Common myeloid progenitor, CD34-positive (primary cell): ENCODE measurements at regions not wholly inside any gene's neighbourhood (a gene's known extent, or its start where the extent isn't known, plus 50 kb on each side); places are given as distances from the start of the nearest gene placed in this dataset.

Experiments
- CTCF ChIA-PET: fragments of 350-600 bp; sonication (Branson Sonifier 250); formaldehyde crosslinking; loops from one replicate; lab custom pipeline; 2021; ENCODE audit warnings: antibody characterized with exemption; lab: Charles Lee
- POLR2A ChIA-PET: fragments of 350-600 bp; sonication (Branson Sonifier 250); formaldehyde crosslinking; loops from one replicate; lab custom pipeline; 2021; ENCODE audit warnings: antibody characterized with exemption; lab: Charles Lee
- DNase-seq, 3 donors: peaks; one replicate each; pipeline versions ENCODE4 v3.0.0 to v3.0.0-alpha.2; 2013
- H3K27ac ChIP-seq, 2 experiments: 1 replicate in 1 of 2; 2 replicates in 1 of 2; pipeline ENCODE4 v1.7.0; 2013; ENCODE audit warnings: inconsistent platforms in 2 of 2, low read length in 2 of 2, mild to moderate bottlenecking in 2 of 2, low read depth in 1 of 2, moderate library complexity in 1 of 2; ENCODE audit not compliant: severe bottlenecking in 2 of 2, insufficient read depth in 1 of 2, poor library complexity in 1 of 2
- H3K27me3 ChIP-seq, 5 experiments: replicated peaks in 2 of 5; 1 replicate in 3 of 5; 2 replicates in 2 of 5; pipeline versions ENCODE4 v1.6.1 to v1.7.0; 2013; ENCODE audit warnings: low read length in 4 of 5, mild to moderate bottlenecking in 2 of 5, moderate library complexity in 2 of 5, inconsistent platforms in 1 of 5; ENCODE audit not compliant: insufficient read depth in 5 of 5, control insufficient read depth in 4 of 5
- H3K36me3 ChIP-seq, 4 experiments: 1 replicate in 2 of 4; 2 replicates in 2 of 4; pipeline versions ENCODE4 v1.6.1 to v1.7.0; 2013; ENCODE audit warnings: low read length in 3 of 4, control low read depth in 1 of 4, mild to moderate bottlenecking in 1 of 4; ENCODE audit not compliant: control insufficient read depth in 4 of 4, insufficient read depth in 4 of 4
- H3K4me1 ChIP-seq, 4 experiments: 1 replicate in 3 of 4; 2 replicates in 1 of 4; pipeline versions ENCODE4 v1.6.1 to v1.7.1; 2013; ENCODE audit warnings: low read length in 3 of 4, mild to moderate bottlenecking in 3 of 4, control low read depth in 1 of 4, inconsistent platforms in 1 of 4, moderate library complexity in 1 of 4; ENCODE audit not compliant: control insufficient read depth in 4 of 4, insufficient read depth in 4 of 4; ENCODE audit errors: control extremely low read depth in 1 of 4
- H3K4me3 ChIP-seq, 7 experiments: 1 replicate in 4 of 7; 2 replicates in 3 of 7; pipeline versions ENCODE4 v1.5.1 to v1.7.0; 2013; ENCODE audit warnings: mild to moderate bottlenecking in 7 of 7, low read length in 6 of 7, moderate library complexity in 6 of 7, inconsistent platforms in 2 of 7, low read depth in 2 of 7, control low read depth in 1 of 7; ENCODE audit not compliant: insufficient read depth in 4 of 7, control insufficient read depth in 1 of 7; ENCODE audit errors: extremely low read depth in 1 of 7
- H3K9me3 ChIP-seq, 5 experiments: 1 replicate in 4 of 5; 2 replicates in 1 of 5; pipeline versions ENCODE4 v1.6.1 to v1.7.1; 2013; ENCODE audit warnings: low read length in 4 of 5, mild to moderate bottlenecking in 2 of 5, inconsistent platforms in 1 of 5, low read depth in 1 of 5, moderate library complexity in 1 of 5; ENCODE audit not compliant: control insufficient read depth in 4 of 5, insufficient read depth in 2 of 5; ENCODE audit errors: control extremely low read depth in 1 of 5
- WGBS: methylation state at CpG from one replicate; pipeline ENCODE4 v1.1.5; 2013; ENCODE audit not compliant: insufficient coverage; 5-methylcytosine and 5-hydroxymethylcytosine counted together

DNA sequence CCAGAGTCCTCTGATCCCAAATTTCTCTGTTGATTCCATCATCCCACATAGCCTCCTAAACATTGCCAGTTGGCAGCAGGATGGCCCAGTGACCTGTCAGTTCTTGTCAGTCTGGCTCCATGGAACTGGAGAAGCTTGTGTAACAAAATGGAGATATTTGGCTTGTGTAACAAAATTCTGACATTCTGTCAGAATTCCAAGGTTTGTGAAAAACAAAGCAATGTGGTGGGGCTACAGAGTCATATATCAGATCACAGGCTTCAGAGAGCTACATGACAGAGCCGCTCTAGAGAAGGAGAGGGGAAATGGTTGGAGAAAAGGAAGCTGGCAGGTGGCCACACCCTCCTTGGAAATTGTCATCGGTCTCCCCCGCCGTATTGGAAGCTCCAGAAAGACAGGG lies 75.4 kb upstream of the MAN2A1 start:
- no peak for DNase-seq
- no peak overlapping the region for H3K27ac ChIP-seq
- H3K9me3 ChIP-seq = no peaks in the 10 kb centered on the region
- H3K36me3 ChIP-seq = no peaks in the 10 kb centered on the region
- no CpG with 5 or more reads among the region's 4 CpGs for WGBS
- H3K27me3 ChIP-seq = no peaks in the 10 kb centered on the region
- H3K4me3 ChIP-seq = no peak overlapping the region
- CTCF ChIA-PET = no interaction called here
- H3K4me1 ChIP-seq = no peaks in the 10 kb centered on the region
- POLR2A ChIA-PET = no interaction called here

DNA sequence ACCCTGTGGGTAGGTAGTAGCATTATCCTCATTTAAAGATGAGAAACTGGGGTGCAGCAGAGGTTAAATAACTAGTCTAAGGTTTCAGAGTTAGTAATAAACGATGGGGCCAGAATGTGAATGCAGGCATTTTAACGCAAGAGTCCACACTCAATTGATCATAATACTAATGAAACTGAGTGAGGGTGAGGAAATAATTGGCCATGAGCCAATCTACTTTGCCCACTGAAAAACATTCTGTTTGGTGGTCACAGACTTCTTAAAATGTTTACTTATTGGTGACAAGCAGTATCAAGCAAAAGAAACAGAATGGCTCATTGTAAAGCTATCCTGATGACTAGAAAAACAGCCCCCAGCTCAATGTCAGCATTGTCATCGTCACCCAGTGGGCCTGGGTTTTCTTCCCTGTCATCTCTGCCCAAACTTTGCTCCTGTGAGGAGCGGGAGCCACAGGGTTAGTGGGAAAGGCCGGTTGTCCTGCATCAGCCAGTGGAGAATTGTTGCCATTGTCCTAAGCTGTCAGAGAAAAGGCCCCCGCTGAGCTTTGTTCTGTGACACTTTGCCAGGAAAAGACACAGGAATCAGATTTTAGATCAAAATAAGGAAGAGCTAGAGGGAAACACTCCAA lies 77.3 kb upstream of the MAN2A1 start:
- Histone ChIP-seq H3K4me1 (no peaks in the 10 kb centered on the region), H3K27ac (no peak overlapping the region), H3K4me3 (no peak overlapping the region), H3K27me3 (no peaks in the 10 kb centered on the region), H3K36me3 (no peaks in the 10 kb centered on the region), H3K9me3 (no peaks in the 10 kb centered on the region)
- DNase-seq = no peak
- CTCF ChIA-PET = interaction anchor here (0.6 to 1.7 kb wide), 3 partner anchors 16 to 108 kb away, joined by 3 to 4 read pairs (median 3); no protein-coding TSS in a partner anchor
- WGBS = 100% methylated on average over 3 of the region's 6 CpGs
- POLR2A ChIA-PET = no interaction called here

GRCh38 chr5:109611505-109611904 lies 78.2 kb upstream of the MAN2A1 start:
- CTCF ChIA-PET = no interaction called here
- Histone ChIP-seq H3K27ac (no peak overlapping the region), H3K36me3 (no peaks in the 10 kb centered on the region), H3K4me1 (no peaks in the 10 kb centered on the region), H3K4me3 (no peak overlapping the region), H3K27me3 (no peaks in the 10 kb centered on the region), H3K9me3 (no peaks in the 10 kb centered on the region)
- POLR2A ChIA-PET = no interaction called here
- DNase-seq = no peak
- WGBS = 67% methylated on average over 3 of the region's 3 CpGs

GRCh38 chr5:109611061-109611460 lies 78.7 kb upstream of the MAN2A1 start:
- H3K36me3 ChIP-seq = no peaks in the 10 kb centered on the region
- H3K27ac ChIP-seq = no peak overlapping the region
- POLR2A ChIA-PET = no interaction called here
- no peaks in the 10 kb centered on the region for H3K9me3 ChIP-seq
- 100% methylated on average over 1 of the region's 4 CpGs for WGBS
- H3K4me1 ChIP-seq = no peaks in the 10 kb centered on the region
- H3K27me3 ChIP-seq = no peaks in the 10 kb centered on the region
- H3K4me3 ChIP-seq = no peak overlapping the region
- no peak for DNase-seq
- CTCF ChIA-PET = no interaction called here

DNA sequence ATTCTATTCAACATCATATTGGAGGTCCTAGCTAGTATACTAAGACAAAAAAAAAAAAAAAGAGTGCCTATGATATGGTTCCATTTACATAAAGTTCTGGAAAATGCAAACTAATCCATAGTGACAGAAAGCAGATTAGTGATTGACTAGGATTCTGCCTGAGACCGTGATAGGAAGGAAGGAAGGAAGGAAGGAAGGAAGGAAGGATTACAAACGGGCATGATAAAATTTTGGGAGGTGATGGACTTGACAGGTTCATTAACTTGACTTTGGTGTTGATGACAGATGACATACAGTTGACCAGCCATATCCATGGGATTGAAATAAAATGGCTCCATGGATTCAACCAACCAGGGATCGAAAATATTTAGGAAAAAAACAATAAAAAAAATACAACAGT lies 79.1 kb upstream of the MAN2A1 start:
- H3K36me3 ChIP-seq = no peaks in the 10 kb centered on the region
- no peaks in the 10 kb centered on the region for H3K4me1 ChIP-seq
- H3K27ac ChIP-seq = no peak overlapping the region
- ChIA-PET POLR2A (no interaction called here), CTCF (no interaction called here)
- H3K27me3 ChIP-seq = no peaks in the 10 kb centered on the region
- no peaks in the 10 kb centered on the region for H3K9me3 ChIP-seq
- 33% methylated on average over 1 of the region's 3 CpGs for WGBS
- no peak overlapping the region for H3K4me3 ChIP-seq
- DNase-seq = no peak

DNA sequence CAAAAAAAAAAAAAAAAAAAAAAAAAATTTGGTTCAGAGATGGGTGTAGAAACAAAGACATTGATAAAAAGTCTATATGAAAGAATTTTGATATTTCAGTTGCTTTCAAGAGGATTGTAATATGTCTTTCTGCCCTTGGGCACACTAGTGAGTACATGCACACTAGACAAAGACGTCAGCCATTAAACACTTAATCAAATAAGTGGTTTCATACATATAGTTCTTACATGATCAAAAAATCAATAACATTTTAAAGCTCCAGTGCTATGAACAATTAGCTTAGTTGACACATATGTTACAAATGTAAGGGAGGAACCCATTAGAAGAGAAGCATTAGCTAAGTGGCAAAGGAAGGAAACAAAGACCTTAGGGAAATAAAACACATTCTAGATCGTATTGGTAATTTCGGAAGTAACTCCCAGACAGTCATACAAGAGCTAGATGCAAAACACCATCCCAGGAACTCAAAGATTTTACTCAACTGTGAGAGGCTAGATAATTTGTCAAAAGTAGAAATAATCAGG lies 84.5 kb upstream of the MAN2A1 start:
- CTCF ChIA-PET = no interaction called here
- WGBS = 100% methylated on average over 1 of the region's 3 CpGs
- no peaks in the 10 kb centered on the region for H3K9me3 ChIP-seq
- POLR2A ChIA-PET = interaction anchor here (1.1 kb wide), 1 partner anchor 13 kb away, joined by 4 read pairs; no protein-coding TSS in a partner anchor
- H3K36me3 ChIP-seq = no peaks in the 10 kb centered on the region
- H3K27me3 ChIP-seq = no peaks in the 10 kb centered on the region
- H3K4me1 ChIP-seq = no peaks in the 10 kb centered on the region
- H3K27ac ChIP-seq = no peak overlapping the region
- no peak overlapping the region for H3K4me3 ChIP-seq
- no peak for DNase-seq

DNA sequence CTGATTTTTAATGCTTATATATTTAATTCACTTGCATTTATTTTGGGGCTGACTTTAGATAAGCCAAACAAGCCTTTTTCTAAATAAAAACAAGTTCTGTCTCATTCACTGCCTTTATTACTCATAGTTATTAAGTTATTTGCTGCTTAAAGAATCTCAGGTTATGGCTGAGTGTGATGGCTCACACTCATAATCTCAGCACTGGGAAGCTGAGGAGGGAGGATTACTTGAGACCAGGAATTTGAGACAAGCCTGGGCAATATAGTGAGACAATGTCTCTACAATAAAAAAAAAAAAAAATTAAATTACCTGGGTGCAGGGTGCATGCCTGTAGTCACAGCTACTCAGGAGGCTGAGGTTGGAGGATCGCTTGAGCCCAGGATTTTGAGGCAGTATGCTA lies 85.0 kb upstream of the MAN2A1 start:
- POLR2A ChIA-PET = interaction anchor here (1.1 kb wide), 1 partner anchor 14 kb away, joined by 4 read pairs; no protein-coding TSS in a partner anchor
- no peaks in the 10 kb centered on the region for H3K27me3 ChIP-seq

More for the DNA sequence above, 85.0 kb upstream of the MAN2A1 start:
- H3K4me1 ChIP-seq = no peaks in the 10 kb centered on the region
- no CpG with 5 or more reads among the region's 1 CpG for WGBS
- DNase-seq = no peak
- no peak overlapping the region for H3K27ac ChIP-seq
- CTCF ChIA-PET = no interaction called here
- H3K9me3 ChIP-seq = no peaks in the 10 kb centered on the region
- H3K4me3 ChIP-seq = no peak overlapping the region
- no peaks in the 10 kb centered on the region for H3K36me3 ChIP-seq
